ENCODE measurements at regions not wholly inside any gene's neighbourhood (a gene's known extent, or its start where the extent isn't known, plus 50 kb on each side); places are given as distances from the start of the nearest gene placed in this dataset.

- no peak for TF ChIP-seq POLR2A (IDR thresholded peaks at IDR 0.05; ENCODE audit: low read depth, low read length)
- no peak for TF ChIP-seq EZH2 (IDR thresholded peaks at IDR 0.05; ENCODE audit: borderline replicate concordance, low read depth, low read length, severe bottlenecking)
- TF ChIP-seq, protein P1, sequence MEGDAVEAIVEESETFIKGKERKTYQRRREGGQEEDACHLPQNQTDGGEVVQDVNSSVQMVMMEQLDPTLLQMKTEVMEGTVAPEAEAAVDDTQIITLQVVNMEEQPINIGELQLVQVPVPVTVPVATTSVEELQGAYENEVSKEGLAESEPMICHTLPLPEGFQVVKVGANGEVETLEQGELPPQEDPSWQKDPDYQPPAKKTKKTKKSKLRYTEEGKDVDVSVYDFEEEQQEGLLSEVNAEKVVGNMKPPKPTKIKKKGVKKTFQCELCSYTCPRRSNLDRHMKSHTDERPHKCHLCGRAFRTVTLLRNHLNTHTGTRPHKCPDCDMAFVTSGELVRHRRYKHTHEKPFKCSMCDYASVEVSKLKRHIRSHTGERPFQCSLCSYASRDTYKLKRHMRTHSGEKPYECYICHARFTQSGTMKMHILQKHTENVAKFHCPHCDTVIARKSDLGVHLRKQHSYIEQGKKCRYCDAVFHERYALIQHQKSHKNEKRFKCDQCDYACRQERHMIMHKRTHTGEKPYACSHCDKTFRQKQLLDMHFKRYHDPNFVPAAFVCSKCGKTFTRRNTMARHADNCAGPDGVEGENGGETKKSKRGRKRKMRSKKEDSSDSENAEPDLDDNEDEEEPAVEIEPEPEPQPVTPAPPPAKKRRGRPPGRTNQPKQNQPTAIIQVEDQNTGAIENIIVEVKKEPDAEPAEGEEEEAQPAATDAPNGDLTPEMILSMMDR (IDR thresholded peaks at IDR 0.05; ENCODE audit: extremely low read depth in 1 of 2, insufficient read depth in 1 of 2, low read depth in 1 of 2, low read length in 2 of 2): no peak
These were observed 104.0 kb downstream of the ZNF22 start for GRCh38 chr10:45104674-45105073.
